IPS-NIHi7 (cell line): ENCODE measurements at regions not wholly inside any gene's neighbourhood (a gene's known extent, or its start where the extent isn't known, plus 50 kb on each side); places are given as distances from the start of the nearest gene placed in this dataset.
A peak's percentile ranks its signal among the peaks of the same experiment; 100 is the strongest.

Experiments used
- DNase-seq: peaks from one replicate; pipeline ENCODE4 v3.0.0; 2012; ENCODE audit warnings: mixed read lengths; ENCODE audit errors: extremely low spot score

DNA sequence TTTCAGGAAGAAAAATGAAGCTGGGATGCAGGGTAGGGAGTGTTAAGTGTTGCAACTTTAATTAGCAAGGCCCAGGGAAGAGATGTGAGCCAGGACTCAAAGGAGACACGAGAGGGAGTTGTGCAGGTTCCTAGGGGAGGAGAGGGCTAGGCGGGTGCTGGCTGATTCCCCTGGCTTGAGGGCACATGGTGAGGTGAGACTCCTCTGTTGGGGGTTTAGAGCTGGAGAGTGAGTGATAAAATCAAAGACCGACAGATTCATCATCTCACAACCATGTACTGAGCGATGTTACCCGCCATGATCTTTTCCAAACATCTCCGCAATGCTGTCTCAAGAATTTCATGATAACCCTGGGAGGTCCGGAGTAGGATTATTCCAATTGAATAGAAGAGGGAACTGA, 161.8 kb upstream of the CSF3R start:
- no peak for DNase-seq

DNA sequence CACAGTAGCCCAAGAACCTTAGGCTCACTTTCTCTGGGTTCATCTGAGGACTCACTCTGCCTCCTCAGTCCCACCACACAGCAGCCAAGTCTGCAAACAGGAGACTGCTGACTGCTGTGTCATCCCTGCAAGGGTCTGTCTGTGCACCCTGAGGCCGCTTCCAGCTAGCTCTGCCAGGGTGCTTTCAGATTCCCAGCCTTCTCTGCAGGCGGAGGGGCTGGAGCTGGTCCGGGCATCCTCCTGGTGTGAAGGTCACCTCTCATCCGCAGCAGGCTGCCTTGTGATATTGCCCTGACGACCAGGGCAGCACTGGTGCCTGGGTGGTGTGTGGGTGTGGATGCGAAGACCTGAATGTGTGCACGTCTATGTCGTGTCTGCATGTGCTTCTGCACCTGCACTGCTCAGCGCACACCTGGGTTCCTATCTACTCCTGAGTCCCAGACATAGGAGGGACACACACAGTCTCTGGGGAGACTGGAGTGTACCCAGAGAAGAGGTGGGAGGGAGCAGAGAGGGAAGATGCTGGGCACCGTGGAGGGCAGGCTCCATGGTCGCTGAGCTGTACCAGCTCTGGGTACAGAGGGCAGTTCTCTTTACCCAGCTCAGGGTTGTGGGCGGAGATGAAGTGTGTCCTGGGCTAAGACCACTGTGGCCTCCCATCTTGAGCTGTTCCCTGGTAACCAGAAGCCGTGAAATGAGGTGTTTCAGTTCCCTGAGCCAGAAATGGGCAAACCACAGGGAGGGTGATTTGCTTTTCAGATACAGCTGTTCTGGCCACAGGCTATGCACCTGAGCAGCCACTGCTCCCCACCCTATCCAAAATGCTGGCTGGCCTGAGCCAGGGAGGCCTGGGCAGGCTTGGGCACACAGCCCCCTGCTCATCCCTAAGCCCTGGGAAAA, 160.9 kb upstream of the CSF3R start:
- no peak for DNase-seq

GRCh38 chr1:36642802-36643201, 160.1 kb upstream of the CSF3R start:
- no peak for DNase-seq

- no peak for DNase-seq
Measured at GRCh38 chr1:36641776-36642175, 159.1 kb upstream of the CSF3R start.

DNA sequence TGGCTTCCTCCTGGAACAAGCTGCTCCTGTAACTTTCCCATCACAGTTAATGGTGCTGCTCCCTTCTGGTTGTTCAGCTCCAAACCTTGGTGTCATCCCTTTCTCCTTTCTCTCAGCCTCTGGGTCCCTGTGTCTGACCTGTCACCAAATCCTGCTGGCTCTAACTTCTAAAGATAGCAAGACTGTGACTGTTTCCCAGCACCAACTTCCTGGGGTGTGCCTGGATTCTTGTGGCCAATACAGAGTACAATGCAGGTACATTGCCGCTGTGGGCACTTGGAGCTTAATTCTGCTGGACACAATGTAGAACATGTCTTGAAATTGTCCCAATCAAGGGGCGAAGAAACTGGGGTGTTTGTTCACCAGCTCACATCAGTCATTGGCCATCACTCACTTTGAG, 156.7 kb upstream of the CSF3R start:
- DNase-seq, result no peak

DNA sequence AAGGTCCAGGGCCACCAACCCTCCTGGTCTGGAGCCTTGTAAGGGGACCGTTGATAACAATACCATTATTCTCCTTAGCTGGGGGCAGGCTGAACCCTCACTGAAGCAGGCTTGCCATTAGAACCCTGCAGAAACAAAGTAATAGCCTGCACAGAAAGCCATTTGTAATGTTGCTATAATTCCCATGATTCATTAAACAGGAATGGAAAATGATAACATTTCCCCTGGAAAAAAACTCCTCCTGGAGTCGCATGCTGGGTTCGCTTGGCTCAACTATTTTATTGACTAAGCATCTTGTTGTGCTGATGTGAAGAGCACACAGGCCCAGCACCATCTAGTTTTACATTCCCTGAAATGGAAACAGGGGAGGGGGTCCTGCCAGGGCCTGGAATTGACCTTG, 155.6 kb upstream of the CSF3R start:
- DNase-seq, result no peak

DNA sequence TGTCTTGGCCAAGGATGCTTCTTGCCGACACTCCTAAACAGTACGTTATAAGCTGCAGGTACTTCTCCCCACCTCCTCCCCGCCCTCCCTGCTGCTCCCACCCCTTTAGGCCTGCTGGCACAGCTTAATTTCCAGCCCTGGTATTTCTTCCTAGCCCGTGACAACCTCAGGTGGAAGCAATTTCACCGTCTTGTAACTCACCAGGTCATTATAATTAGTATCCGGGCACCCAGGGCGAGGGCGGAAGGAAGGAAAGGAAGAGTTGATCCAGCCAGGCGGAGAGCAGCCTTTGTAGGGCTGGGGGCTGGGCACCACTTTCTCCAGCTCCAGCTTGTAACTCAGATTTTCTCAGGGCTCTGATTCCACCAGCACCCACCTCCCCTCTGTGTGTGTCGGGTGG, 153.5 kb upstream of the CSF3R start:
- no peak for DNase-seq

GRCh38 chr1:36635284-36635683, 152.6 kb upstream of the CSF3R start:
- no peak for DNase-seq

GRCh38 chr1:36628804-36629203, 146.1 kb upstream of the CSF3R start:
- DNase-seq, result no peak

- no peak for DNase-seq
Measured at GRCh38 chr1:36626435-36626834, 143.7 kb upstream of the CSF3R start.

GRCh38 chr1:36625935-36626310, 143.2 kb upstream of the CSF3R start:
- DNase-seq, result no peak

- no peak for DNase-seq
Measured at GRCh38 chr1:36625253-36625934, 142.7 kb upstream of the CSF3R start.

- DNase-seq, result peak; percentile 40
Measured at GRCh38 chr1:36624466-36624865, 141.8 kb upstream of the CSF3R start.

DNA sequence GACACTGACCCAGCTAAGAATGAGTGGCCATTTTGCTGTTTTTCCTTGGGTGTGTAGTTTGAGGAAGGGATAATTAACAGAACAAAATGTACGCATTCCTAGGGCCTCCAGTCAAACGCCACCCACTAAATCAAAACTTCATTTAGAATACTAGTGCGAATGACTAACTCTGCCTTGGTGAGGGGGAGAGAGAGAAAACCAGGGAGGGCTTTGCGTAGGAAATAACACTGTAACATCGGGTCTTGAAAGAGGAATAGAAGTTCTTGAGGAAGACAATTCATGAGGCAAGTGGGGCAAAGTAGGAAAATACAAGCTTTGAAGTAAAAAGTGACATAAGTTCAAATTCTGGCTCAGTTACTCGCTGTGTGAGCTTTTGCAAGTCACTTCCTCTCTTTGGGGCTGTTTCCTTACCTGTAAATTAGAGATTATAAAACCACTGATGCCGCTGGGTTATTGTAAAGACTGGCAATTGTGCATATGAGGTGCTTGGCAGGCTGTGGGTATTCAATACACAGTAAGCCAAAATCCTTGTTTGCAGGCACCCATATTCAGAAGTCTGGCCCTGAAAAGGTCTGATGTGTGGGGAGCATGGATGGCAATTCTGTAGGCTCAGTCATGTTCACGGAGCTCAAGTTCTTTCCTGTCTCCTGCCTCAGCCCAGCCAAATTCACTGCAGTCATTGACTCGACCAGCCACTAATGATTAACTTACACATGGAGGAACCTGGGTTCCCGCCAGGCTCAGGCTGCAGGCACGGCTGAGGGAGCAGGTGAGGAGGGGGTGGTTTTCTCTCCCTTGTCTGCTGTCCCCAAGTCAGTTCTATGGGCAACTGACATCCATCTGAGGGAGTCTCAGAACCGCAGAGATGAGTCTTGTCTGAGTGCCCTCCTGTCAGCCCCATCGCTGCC, 140.3 kb upstream of the CSF3R start:
- no peak for DNase-seq

DNA sequence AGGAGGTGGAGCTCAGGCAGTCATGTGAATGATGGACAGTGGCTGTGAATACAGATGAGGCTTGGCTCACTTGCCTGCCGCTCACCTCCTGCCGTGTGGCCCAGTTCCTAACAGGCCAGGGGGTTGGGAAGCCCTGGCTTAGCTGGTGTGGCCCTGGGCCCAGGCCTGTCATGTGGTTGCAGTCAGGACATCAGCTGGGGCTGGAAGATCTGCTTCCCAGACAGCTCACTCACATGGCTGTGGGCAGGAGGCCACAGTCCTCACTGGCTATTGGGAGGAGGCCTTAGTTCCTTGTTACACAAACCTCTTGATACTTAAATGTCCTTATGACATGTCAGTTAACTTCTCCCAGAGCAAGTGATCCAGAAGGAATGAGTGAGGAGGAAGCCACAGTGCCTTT, 138.8 kb upstream of the CSF3R start:
- no peak for DNase-seq

DNA sequence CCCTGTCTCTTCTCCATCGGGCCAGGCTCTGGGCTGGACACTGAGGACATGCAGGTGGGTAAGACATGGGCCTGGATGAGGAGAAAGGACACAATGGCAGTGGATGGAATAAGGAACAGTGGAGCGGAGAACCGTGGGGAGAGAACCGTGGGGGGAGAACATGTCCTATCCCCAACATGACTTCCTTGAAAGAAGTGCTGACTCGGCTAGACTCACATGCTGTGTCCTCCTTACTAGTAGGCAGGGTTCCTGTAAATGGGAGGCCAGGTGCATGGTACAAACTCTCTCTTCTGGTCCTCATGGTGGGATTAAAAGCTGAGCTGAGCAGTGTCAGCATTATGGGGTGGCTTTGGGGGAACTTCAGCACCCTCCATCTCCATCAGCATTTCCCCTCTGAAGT, 137.4 kb upstream of the CSF3R start:
- DNase-seq, result no peak

GRCh38 chr1:36614991-36615390, 132.3 kb upstream of the CSF3R start:
- no peak for DNase-seq

DNA sequence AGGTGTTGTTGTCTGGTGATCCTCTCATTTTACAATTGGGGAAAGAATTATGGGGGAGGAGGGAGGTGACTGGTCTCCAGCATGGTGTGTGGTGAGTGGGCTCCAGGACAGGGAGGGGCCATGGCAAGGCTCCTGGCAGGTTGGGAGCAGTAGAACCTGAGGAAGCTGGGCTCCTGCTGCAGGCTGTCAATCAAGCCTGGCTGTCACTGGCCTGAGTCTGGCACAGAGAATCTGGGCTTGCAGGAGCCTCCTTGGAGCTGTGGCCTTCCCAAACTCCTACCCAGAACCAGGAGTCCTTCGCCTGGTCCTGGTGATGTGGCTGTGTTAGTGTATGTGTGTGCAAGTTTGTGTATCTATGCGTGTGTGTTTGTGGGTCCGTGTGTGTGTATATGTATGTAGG, 131.9 kb upstream of the CSF3R start:
- no peak for DNase-seq

- no peak for DNase-seq
Measured at GRCh38 chr1:36613721-36614120, 131.0 kb upstream of the CSF3R start.

DNA sequence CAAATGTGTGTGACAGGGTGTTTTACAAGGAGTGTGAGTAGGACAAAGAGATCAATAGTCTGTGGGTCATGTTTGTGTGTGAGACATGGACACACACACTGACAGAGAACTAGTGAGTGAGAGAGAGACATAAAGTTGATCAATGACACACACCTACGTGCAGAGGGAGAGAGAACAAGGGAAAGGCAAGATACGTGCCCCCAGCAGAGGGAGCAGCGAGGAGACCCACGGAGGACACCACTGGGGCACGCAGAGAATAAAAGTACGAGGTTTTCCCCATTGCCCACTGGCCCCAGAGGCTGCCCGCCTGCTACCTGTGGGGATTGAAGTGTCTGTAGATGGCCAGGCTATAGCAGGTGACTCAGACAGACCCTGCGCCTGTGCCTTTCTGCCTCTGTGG, 130.2 kb upstream of the CSF3R start:
- DNase-seq, result no peak

- DNase-seq, result no peak
Measured at GRCh38 chr1:36612121-36612520, 129.4 kb upstream of the CSF3R start.
